ENCODE measurements at regions not wholly inside any gene's neighbourhood (a gene's known extent, or its start where the extent isn't known, plus 50 kb on each side); places are given as distances from the start of the nearest gene placed in this dataset.

DNA sequence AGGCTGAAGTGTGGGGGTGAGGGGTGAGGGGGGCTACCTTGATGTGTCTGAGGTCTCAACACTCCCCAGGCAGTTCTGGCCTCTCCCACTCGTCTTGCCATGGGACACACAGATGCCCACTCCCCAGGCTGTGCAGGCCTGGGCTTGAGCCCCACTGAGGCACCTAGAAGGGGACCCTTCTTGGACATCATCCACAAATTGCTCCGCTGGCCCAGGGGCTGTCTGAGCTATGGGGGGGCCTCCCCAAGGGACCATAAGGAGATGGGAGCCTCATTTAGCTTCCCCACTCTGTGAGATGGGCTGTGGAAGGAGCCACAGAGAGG lies 155.5 kb upstream of the MLN start:
- TF ChIP-seq, protein P1, sequence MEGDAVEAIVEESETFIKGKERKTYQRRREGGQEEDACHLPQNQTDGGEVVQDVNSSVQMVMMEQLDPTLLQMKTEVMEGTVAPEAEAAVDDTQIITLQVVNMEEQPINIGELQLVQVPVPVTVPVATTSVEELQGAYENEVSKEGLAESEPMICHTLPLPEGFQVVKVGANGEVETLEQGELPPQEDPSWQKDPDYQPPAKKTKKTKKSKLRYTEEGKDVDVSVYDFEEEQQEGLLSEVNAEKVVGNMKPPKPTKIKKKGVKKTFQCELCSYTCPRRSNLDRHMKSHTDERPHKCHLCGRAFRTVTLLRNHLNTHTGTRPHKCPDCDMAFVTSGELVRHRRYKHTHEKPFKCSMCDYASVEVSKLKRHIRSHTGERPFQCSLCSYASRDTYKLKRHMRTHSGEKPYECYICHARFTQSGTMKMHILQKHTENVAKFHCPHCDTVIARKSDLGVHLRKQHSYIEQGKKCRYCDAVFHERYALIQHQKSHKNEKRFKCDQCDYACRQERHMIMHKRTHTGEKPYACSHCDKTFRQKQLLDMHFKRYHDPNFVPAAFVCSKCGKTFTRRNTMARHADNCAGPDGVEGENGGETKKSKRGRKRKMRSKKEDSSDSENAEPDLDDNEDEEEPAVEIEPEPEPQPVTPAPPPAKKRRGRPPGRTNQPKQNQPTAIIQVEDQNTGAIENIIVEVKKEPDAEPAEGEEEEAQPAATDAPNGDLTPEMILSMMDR (IDR thresholded peaks at IDR 0.05; ENCODE audit: insufficient read depth, low read length, poor library complexity, severe bottlenecking) = no peak

DNA sequence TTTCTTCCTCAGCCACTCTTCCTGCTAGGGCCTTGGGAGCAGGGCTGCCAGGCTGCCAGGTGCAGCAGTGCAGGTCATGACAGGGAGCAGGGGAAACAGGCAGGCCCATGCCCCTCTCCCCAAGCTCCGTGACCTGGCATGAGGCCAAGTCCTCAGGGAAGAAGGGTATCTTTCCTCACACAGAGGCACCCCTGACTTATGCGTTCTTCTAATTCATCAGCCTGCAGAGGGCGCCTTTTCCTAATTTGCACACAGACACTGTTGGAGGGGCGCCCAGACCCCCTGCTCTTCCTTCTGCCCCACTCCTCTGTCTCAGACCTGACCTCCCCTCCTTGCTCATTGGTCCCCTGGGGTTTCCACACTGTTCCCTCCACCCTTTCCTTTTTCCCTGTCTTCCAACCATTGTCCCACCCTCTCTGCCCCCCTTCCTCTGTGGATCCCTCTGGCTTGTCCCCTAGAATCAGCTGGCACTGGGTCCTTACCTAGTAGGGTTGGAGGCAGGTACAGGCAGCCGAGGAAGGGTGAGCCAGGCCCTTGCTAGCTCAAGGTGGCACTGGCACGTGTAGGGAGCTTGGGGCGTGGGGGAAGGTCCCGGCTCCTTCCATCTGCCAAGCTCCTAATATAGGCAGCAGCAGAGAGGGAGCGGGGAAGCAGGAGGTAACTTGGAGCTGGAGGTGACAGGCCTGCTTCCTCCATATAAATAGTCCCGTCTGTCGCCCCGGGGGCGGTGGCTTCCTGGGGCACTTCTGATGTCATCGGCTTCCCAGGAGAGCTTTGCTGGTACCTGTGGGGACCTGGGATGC lies 154.9 kb upstream of the MLN start:
- Histone ChIP-seq H3K4me3 (ENCODE audit: low read depth, low read length) (no peak overlapping the region), H3K36me3 (ENCODE audit: control insufficient read depth, insufficient read depth, low read length) (no peaks in the 10 kb centered on the region), H3K27me3 (ENCODE audit: control insufficient read depth, insufficient read depth, low read length) (peaks cover 7% of the 10 kb centered on the region)
- DNase-seq (ENCODE audit: low read depth) = no peak
- TF ChIP-seq, protein P1 (IDR thresholded peaks at IDR 0.05; ENCODE audit: insufficient read depth, low read length, poor library complexity, severe bottlenecking) = peak; percentile 17

More for the DNA sequence above, 155.5 kb upstream of the MLN start:
- Histone ChIP-seq H3K4me3 (ENCODE audit: low read depth, low read length) (no peak overlapping the region), H3K36me3 (ENCODE audit: control insufficient read depth, insufficient read depth, low read length) (no peaks in the 10 kb centered on the region), H3K27me3 (ENCODE audit: control insufficient read depth, insufficient read depth, low read length) (peaks cover 9% of the 10 kb centered on the region)
- no peak for DNase-seq (ENCODE audit: low read depth)

DNA sequence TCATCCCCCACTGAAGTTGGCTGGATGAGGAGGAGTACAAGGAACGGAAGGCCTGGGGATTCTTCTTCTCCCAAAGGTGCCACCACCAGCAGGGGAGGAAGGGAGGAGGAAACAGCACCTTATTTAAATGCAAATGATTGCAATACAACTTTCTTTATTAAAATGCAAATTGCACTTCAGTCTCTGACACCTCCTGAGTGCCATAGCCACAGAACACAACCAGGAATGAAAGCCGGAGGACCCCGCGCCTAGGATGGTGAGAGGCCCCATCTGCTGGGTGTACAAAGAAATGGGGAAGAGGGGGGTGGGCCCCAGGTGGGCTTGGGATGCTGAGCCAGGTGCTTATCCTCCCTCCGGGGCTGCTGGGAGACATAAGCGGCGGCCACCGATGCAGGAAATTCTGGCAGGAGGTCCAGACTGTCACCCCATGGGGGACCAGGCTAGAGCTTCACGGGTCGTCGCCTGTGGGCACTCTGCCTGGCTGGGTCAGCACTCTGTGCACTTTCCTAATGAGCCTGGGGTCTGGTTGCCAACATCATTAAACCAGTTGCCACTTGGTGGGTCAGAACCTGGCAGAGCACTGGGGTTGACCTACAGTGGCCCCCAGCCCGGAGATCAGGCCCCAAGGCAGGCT lies 154.2 kb upstream of the MLN start:
- DNase-seq (ENCODE audit: low read depth) = no peak
- no peaks in the 10 kb centered on the region for H3K36me3 ChIP-seq (ENCODE audit: control insufficient read depth, insufficient read depth, low read length)
- TF ChIP-seq, protein P1 (IDR thresholded peaks at IDR 0.05; ENCODE audit: insufficient read depth, low read length, poor library complexity, severe bottlenecking) = no peak
- peaks cover 7% of the 10 kb centered on the region for H3K27me3 ChIP-seq (ENCODE audit: control insufficient read depth, insufficient read depth, low read length)
- no peak overlapping the region for H3K4me3 ChIP-seq (ENCODE audit: low read depth, low read length)

DNA sequence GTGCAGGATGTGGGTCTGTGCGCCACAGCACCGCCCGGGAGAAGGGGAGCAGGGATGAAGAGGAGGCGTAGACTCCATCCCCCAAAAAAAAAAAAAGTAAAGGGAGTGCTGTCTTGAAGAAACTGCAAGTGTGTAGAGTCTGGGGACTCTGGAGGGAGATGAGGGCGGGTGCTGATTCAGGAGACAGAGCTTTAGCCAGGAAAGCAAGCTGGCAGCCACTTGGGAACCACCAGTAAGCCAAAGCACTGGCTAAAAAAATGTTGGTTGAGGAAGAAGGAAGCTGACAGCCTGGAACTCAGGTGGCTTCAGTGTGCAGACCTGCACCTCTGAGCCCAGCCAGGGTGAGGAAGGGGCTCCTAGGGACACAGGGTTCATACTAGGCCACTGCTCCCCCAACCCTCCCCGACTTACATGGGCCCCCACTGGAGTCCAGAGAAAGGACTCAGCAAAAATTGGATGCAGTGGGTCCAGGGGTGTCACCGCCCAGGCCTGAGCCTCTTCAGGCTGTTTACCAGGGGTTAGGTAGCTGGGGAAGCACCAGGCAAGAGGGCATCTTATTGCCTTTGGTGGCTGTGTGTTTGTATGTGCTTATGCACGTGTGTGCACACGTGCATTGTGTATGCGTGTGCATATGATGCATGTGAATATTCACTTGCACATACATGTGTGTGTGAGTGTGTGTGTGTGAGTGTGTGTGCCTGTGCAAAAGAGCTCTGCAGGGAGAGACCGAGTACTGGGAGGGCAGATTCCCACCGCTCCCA lies 153.5 kb upstream of the MLN start:
- no peak overlapping the region for H3K4me3 ChIP-seq (ENCODE audit: low read depth, low read length)
- TF ChIP-seq, protein P1 (IDR thresholded peaks at IDR 0.05; ENCODE audit: insufficient read depth, low read length, poor library complexity, severe bottlenecking) = no peak
- DNase-seq (ENCODE audit: low read depth) = no peak
- peaks cover 9% of the 10 kb centered on the region for H3K27me3 ChIP-seq (ENCODE audit: control insufficient read depth, insufficient read depth, low read length)
- no peaks in the 10 kb centered on the region for H3K36me3 ChIP-seq (ENCODE audit: control insufficient read depth, insufficient read depth, low read length)

DNA sequence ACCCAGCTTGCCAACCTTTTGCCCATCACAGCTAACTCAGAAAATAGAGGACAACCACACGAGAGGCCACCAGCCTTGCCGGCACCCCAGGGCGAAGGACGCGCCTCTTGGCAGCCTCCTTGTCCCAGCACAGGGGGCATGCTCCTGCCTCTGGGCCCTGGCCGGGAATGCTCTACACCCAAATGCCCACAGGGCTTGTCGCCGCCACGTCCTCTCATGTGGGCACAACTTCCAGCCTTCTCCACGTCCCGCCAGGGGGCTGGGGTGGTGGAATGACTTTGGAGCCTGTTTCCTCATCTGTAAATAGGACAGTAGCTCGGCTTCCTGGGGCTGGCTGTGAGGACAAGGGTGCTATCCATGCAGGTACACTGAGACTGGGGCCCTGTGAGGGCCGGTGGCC lies 152.4 kb upstream of the MLN start:
- Histone ChIP-seq H3K36me3 (ENCODE audit: control insufficient read depth, insufficient read depth, low read length) (no peaks in the 10 kb centered on the region), H3K4me3 (ENCODE audit: low read depth, low read length) (no peak overlapping the region), H3K27me3 (ENCODE audit: control insufficient read depth, insufficient read depth, low read length) (peaks cover 9% of the 10 kb centered on the region)
- no peak for DNase-seq (ENCODE audit: low read depth)
- TF ChIP-seq, protein P1 (IDR thresholded peaks at IDR 0.05; ENCODE audit: insufficient read depth, low read length, poor library complexity, severe bottlenecking) = no peak

All from kidney epithelial cell (primary cell).